ENCODE measurements at regions not wholly inside any gene's neighbourhood (a gene's known extent, or its start where the extent isn't known, plus 50 kb on each side); places are given as distances from the start of the nearest gene placed in this dataset.

- H3K9me3 ChIP-seq (ENCODE audit: control insufficient read depth, insufficient read depth, low read depth, low read length): no peaks in the 10 kb centered on the region
- H3K27ac ChIP-seq (ENCODE audit: low read length): no peak overlapping the region
- BruUV-seq (replicated peaks): no TSS peak
- in situ Hi-C loops (cut with HindIII; ENCODE audit: low pct_unique_long_range_greater_than_20kb, low sequenced_read_pairs): no loop called here
- ATAC-seq (no peak), DNase-seq (ENCODE audit: low read depth, low spot score) (no peak)
- no peak overlapping the region for H3K4me3 ChIP-seq (ENCODE audit: low read depth in 2 of 2, low read length in 2 of 2)
- TF ChIP-seq SIN3A (IDR thresholded peaks at IDR 0.05; ENCODE audit: borderline replicate concordance, insufficient read depth, low read depth, low read length) (no peak), POLR2AphosphoS5 (IDR thresholded peaks at IDR 0.05; ENCODE audit: low read depth, low read length) (no peak), TCF7L2 (IDR thresholded peaks at IDR 0.05; ENCODE audit: low read depth, low read length) (no peak), CTCF (IDR thresholded peaks at IDR 0.05) (no peak), REST (IDR thresholded peaks at IDR 0.05; ENCODE audit: insufficient read depth in 1 of 2, low read depth in 2 of 2, low read length in 1 of 2) (no peak)
- ChIA-PET CTCF (no interaction called here), POLR2A (no interaction called here)
- no peaks in the 10 kb centered on the region for H3K36me3 ChIP-seq (ENCODE audit: control insufficient read depth, insufficient read depth, low read length)
- H3K27me3 ChIP-seq (ENCODE audit: control insufficient read depth, insufficient read depth, low read length): no peaks in the 10 kb centered on the region
- H3K4me1 ChIP-seq (ENCODE audit: control insufficient read depth, insufficient read depth, low read length): no peaks in the 10 kb centered on the region
- intact Hi-C loops (cut with micrococcal nuclease; ENCODE audit: unreplicated experiment): no loop called here
These were observed 542.8 kb downstream of the CDH26 start for GRCh38 chr20:60501048-60501447.

- intact Hi-C loops (cut with micrococcal nuclease; ENCODE audit: unreplicated experiment): no loop called here
- in situ Hi-C loops (cut with HindIII; ENCODE audit: low pct_unique_long_range_greater_than_20kb, low sequenced_read_pairs): no loop called here
- ChIA-PET POLR2A (no interaction called here), CTCF (no interaction called here)
- no peak for TF ChIP-seq CTCF (IDR thresholded peaks at IDR 0.05)
- TF ChIP-seq POLR2AphosphoS5 (IDR thresholded peaks at IDR 0.05; ENCODE audit: low read depth, low read length): no peak
- no peak for TF ChIP-seq REST (IDR thresholded peaks at IDR 0.05; ENCODE audit: insufficient read depth in 1 of 2, low read depth in 2 of 2, low read length in 1 of 2)
- no TSS peak for BruUV-seq (replicated peaks)
- H3K27ac ChIP-seq (ENCODE audit: low read length): no peak overlapping the region
- no peak overlapping the region for H3K4me3 ChIP-seq (ENCODE audit: low read depth in 2 of 2, low read length in 2 of 2)
- no peaks in the 10 kb centered on the region for H3K9me3 ChIP-seq (ENCODE audit: control insufficient read depth, insufficient read depth, low read depth, low read length)
- no peak for DNase-seq (ENCODE audit: low read depth, low spot score)
- no peaks in the 10 kb centered on the region for H3K36me3 ChIP-seq (ENCODE audit: control insufficient read depth, insufficient read depth, low read length)
- no peaks in the 10 kb centered on the region for H3K4me1 ChIP-seq (ENCODE audit: control insufficient read depth, insufficient read depth, low read length)
- H3K27me3 ChIP-seq (ENCODE audit: control insufficient read depth, insufficient read depth, low read length): 0 out of 2 replicates have a peak, but pooled peaks cover under 1% of the 10 kb centered on the region
- ATAC-seq: no peak
These were observed 544.7 kb downstream of the CDH26 start for GRCh38 chr20:60502881-60503280.

Data from Panc1 (cell line).